DMS79 (cell line): ENCODE measurements at regions not wholly inside any gene's neighbourhood (a gene's known extent, or its start where the extent isn't known, plus 50 kb on each side); places are given as distances from the start of the nearest gene placed in this dataset.
A peak's percentile ranks its signal among the peaks of the same experiment; 100 is the strongest.
"Not testable (repeated sequence)": the region's sequence is repeated elsewhere in the genome, so short reads cannot be mapped to it uniquely, and the experiment has no call there.

Source experiments
- DNase-seq: peaks from one replicate; lab custom pipeline; 2025; lab: John Stamatoyannopoulos, UW

DNA sequence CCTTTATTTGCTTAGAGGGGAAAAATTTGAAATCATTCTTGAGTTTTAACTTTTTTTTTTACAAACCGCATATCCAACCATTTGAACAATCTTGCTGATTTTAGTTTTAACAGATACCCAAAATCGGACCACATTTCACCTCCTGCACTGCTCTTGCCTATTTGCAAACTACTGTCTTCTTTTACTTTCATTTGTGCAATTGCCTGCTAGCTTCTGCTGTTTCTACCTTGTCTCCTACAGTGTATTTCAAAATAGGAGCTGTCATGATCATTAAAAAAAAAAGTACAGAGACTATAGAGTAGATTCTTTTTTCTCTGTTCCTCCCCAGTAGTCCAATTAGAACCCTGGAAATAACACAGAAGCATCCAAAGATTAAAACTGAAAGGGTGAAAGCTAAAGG, 1081.2 kb downstream of the SOCS6 start:
- no peak for DNase-seq

GRCh38 chr18:71362140-71362539, 1073.3 kb downstream of the SOCS6 start:
- DNase-seq, result no peak

DNA sequence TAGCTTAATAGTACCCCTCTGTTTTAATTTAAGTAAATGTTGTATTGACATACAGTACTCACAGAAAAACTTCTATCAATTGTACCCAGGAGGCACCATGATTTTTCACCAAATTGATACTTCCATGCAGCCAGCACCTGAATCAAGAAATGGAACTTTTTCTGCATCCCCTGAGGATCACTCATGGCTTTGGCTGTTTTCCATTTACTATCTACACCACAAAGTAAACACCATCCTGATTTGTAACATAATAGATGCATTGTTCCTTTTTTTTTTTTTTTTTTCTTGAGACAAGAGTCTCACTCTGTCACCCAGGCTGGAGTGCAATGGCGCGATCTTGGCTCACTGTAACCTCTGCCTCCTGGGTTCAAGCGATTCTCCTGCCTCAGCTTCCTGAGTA, 1066.8 kb downstream of the SOCS6 start:
- not testable (repeated sequence) for DNase-seq

DNA sequence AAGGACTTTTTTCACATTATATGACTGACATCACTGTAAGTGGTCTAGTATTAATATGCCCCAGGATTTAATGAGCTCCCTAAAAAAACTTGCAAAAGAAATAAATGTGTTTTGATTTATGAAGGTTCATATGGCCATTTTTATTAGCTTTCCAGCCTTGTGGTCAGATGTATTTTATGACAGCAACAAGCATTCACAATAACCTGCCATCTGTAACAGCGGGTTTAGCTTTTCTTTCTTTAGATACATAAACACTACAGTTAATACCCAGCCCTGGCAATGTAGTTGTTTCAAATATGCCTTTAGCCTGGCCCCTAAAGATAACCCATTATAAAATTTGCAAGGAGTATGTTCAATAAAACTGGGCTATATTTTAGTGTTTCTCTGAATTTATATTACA, 1063.8 kb downstream of the SOCS6 start:
- DNase-seq, result no peak

DNA sequence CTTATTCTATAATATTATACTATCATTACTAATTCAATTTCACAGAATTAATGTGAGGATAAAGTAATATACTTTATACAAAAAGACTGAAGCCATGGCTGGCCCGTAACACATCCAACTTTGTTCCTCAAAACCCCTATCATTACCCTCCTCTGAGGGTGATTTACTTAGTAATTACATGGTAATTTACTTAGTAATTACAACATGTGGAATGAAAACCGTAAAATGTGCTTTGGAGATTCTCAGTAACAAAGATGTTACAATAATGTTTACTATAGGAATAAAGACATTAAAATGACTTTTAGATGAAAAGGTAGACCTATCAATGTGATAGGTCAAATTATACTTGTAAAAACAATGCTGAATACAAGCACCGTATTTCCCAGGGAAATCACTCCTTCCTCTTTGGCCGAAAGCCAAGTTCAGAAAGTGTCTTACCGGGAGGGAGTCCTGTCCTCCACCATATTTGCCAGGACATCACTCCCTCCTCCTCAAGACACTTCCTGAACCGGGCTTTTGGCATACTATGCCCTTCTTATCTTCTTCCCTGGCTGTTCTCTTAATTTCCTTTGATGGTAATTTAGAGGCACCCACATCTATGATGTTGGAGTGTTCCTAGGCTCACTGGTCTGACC, 1047.8 kb downstream of the SOCS6 start:
- no peak for DNase-seq

- no peak for DNase-seq
Observed at GRCh38 chr18:71329563-71329962, 1040.7 kb downstream of the SOCS6 start.

DNA sequence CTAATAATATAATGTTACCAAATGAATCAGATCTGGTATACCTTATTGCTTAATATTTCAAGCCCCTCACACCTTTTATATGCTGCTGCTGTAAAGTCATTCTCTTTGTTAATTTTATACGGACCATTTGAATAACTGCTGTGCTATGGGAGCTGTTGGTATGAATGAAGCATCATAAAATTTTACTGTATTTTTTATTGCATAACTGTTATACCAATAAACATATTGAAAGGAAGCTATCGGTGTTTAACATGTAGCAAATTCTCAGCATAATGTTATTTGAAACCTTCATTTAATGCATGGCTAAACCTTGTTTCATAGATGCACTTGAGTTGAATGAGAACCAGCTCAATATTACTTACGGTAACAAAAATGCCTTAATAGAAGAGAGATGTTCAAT, 1040.3 kb downstream of the SOCS6 start:
- DNase-seq, result no peak

DNA sequence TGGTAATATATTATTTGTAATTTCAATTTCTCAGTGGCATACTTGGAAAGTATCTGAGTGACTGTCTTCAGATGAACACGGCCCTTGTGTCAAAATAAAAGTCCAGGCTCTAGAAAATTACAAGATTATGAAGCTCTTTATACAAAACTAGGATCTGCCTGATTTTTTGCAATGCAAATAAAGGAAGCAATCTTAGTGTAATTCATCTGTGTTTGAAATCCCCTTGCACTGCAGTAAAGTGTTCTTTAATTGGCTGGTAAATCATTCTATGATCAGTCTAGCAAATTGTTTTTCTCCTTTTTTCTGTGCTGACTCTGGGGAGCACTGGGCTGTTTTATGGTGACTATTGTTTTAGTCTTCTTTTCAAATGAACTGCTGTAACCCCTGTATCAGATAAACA, 1039.0 kb downstream of the SOCS6 start:
- DNase-seq, result peak; percentile 26

DNA sequence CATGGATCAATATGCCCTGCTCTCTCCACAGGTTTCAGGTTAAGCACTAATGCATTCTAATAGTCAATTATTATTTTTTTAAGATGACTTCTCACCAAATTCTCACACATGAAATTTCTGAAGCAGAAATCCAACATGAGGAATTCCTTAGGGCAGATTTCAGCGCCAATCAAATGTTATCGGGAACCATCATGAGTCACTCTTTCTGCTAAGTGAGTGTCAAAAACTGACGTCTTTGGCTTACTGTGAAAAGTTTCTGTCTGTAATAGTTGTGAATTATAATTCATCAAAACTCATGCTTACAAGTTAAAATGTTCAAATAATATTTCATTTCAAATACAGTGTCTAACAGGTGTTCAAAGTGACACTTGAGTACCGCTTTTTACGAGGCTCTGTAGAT, 1038.6 kb downstream of the SOCS6 start:
- no peak for DNase-seq

DNA sequence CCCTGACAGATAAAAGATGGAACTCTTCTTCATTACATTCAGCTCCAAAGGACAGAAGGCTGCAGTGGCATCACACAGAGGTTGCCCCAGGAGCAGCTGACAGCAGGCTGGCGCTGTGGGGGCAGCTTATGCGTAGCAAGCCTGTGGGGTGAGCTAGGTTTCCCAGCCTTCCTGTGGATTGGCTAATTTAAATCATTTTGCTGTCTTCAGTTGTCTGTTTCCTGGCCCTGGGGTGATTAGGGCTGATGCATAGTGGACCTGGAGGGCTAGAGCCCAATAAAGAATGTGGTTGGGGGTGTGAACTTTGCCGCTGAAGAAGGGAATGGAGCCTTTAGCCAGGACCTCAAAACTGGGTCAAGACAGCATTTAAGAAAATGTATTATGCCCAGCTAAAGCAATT, 1038.0 kb downstream of the SOCS6 start:
- DNase-seq, result no peak

- DNase-seq, result no peak
Observed at GRCh38 chr18:71324356-71324755, 1035.5 kb downstream of the SOCS6 start.

- no peak for DNase-seq
Observed at GRCh38 chr18:71322201-71322600, 1033.4 kb downstream of the SOCS6 start.

- no peak for DNase-seq
Observed at GRCh38 chr18:71321319-71321718, 1032.5 kb downstream of the SOCS6 start.

DNA sequence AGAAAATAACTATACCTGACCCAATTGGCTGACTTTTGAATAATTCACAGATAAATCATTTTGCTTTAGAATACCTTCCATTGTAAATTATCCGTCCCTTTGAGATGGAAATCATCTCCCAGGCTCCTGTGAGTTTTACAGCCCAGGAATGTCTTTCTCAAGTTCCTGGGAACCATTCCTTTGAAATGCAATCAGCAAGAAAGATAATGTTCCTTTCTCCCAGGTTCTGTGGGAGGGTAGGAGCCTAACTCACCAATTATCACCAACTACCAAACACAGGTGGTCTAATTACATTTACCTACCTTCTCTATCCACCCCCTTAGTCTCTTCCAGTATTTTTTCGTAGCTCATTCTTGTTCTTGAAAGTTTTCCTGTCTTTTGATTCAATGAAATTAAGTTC, 1016.0 kb downstream of the SOCS6 start:
- DNase-seq, result no peak

DNA sequence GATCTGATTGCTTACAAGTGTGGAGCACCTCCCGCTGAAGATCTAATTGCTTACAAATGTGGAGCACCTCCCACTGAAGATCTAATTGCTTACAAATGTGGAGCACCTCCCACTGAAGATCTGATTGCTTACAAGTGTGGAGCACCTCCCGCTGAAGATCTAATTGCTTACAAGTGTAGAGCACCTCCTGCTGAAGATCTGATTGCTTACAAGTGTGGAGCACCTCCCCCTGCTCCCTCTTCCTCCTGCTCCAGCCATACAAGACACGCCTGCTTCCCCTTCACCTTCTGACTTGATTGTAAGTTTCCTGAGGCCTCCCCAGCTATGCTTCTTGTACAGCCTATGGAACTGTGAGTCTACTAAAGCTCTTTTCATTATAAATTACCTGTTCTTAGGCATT, 1014.9 kb downstream of the SOCS6 start:
- DNase-seq, result not testable (repeated sequence)

DNA sequence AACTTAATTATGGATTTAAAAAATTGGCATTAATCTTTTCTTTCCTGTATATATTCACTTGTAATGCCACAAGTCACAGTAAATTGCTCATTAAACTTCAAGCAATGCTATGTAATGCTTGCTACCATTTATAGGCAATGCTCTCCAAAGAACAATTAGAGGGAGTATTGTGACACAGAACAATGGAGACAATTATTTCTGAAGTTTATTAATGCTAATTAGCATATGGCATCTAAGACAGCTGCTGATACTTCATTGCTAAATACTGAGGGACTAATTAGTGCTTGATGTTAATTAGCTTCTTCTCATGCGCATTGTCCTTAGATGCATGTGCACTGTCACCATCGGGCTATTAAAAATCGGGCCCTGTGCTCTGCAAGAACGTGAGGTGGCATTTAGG, 1012.8 kb downstream of the SOCS6 start:
- DNase-seq, result no peak

GRCh38 chr18:71294201-71294600, 1005.4 kb downstream of the SOCS6 start:
- DNase-seq, result not testable (repeated sequence)

- DNase-seq, result no peak
Observed at GRCh38 chr18:71293322-71293721, 1004.5 kb downstream of the SOCS6 start.

DNA sequence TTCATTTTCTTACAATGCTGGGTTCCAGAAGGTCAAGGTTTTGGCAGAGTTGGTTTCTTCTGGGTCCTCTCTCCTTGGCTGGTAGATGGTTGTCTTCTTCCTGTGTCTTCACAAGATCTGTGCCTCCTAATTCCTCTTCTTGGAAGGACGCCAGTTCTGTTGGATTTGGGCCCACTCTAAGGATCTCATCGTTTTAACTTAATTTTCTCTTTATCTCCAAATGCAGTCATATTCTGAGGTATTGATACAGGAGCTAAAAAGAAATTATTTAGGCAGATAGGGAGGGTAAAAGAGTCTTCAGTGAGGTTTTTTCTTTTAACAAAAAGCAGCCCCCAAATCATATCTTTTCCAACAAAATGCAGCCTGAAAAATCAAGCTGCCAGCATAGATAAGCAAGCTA, 998.4 kb downstream of the SOCS6 start:
- DNase-seq, result no peak

DNA sequence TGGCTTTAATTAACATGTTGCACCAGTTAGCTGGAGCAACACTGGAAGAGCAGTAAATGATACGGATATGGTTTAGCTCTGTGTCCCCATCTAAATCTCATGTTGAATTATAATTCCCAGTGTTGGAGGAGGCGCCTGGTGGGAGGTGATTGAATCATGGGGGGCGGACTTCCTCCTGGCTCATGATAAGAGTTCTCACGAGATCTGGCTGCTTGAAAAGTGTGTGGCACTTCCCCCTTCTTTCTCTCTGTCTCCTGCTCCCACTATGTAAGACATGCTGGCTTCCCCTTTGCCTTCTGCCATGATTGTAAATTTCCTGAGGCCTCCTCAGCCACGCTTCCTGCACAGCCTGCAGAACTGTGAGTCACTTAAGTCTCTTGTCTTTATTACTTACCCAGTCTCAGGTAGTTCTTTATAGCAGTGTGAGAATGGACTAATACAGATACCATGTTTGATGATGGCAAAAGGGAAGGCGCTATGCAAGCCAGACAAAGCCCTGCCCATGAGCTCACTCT, 963.6 kb downstream of the SOCS6 start:
- DNase-seq, result no peak

DNA sequence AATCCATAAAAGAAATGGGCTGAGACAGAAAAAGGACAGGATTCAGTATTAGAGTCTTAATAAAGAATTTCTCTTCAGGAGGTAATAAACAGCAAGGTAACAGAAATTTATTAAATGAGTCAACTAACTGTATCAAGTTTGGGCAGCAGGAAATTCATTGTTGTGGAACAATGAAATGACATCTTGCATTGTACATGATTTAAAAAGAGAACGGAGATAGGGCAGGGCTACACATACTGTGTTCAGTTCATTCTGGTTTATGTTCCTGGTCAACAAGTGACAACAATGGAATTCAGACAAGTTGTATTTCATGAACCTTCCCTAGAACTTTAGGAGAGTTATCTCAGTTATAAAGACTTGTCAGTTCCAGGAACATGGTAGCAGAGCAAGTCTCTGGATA, 961.3 kb downstream of the SOCS6 start:
- no peak for DNase-seq

- DNase-seq, result no peak
Observed at GRCh38 chr18:71249791-71250190, 960.9 kb downstream of the SOCS6 start.

DNA sequence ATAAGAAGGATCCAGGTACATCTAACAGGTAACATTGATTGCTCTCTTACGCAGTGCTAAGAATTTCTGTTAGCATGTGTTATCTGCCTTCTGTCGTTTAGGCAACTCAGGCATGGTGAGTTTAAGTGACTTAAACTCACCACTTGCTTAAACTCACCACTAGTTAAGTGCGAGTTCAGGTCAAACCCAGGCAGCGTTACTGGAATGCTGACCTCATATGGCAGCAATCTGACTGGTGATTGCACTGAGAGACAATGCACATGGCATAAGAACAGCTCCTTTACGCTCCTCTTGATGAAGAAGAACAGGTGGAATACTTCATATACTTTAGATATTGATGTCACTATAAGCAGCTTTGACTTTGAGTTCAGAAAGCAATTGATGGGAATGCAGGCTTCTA, 954.1 kb downstream of the SOCS6 start:
- no peak for DNase-seq

- DNase-seq, result no peak
Observed at GRCh38 chr18:71238974-71239624, 950.3 kb downstream of the SOCS6 start.
